HG02623 (cell line): ENCODE measurements at regions not wholly inside any gene's neighbourhood (a gene's known extent, or its start where the extent isn't known, plus 50 kb on each side); places are given as distances from the start of the nearest gene placed in this dataset.
A peak's percentile ranks its signal among the peaks of the same experiment; 100 is the strongest.
"Not testable (repeated sequence)": the region's sequence is repeated elsewhere in the genome, so short reads cannot be mapped to it uniquely, and the experiment has no call there.

Source experiments
- ATAC-seq: cut with Tn5 transposase; IDR thresholded peaks from one replicate; pipeline ENCODE4 v1.9.1; 2021; ENCODE audit warnings: moderate library complexity; ENCODE audit not compliant: unreplicated experiment

DNA sequence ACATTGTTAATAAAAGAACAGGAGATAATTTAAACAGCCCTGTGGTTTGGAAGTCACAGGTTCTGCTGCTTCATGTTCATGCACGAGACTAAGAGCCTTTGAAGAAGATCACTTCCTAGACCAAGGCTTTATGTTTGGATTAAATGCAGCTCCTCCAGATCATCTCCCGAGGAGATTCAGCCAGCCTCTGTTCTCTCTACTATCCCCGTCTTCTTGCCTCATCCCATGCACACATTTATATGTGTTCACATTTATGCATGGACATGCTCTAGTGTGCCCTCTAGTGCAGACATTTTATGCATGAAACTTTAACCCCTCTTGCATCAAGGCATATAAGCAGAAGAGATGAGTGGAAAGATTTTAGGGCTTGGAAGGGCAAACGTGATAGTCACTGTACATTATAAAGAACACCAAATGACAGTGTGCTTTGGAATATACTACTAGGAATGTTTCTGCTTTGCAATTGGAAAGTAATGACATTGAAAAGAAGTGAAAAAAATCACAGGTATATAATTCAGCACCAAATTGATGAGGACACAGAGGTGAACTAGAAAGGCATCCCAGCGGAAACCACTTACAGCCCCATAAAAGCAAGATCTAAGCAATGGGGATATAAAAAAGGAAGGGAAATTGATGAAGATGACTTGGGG is 271.5 kb upstream of the PLGLB2 start:
- ATAC-seq, result not testable (repeated sequence)

DNA sequence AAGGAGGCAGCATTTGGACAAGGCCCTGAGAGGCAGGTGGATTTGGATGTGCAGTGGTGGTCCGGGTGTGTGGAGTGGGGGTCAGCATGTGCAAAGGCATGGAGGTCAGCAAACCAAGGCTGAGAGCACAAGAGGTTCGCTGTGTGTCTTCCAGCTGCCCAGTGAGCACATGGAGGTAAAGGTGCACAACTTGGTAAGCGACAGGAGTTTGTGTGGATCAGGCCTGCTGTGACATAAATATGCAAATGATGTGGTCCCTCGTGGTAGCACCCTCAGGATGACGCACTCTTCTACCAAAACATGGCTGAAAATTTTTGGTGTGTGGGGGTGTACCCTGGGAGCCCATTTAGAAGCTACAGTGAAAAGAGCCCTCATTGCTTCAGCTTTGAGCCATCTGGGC is 271.0 kb upstream of the PLGLB2 start:
- not testable (repeated sequence) for ATAC-seq

DNA sequence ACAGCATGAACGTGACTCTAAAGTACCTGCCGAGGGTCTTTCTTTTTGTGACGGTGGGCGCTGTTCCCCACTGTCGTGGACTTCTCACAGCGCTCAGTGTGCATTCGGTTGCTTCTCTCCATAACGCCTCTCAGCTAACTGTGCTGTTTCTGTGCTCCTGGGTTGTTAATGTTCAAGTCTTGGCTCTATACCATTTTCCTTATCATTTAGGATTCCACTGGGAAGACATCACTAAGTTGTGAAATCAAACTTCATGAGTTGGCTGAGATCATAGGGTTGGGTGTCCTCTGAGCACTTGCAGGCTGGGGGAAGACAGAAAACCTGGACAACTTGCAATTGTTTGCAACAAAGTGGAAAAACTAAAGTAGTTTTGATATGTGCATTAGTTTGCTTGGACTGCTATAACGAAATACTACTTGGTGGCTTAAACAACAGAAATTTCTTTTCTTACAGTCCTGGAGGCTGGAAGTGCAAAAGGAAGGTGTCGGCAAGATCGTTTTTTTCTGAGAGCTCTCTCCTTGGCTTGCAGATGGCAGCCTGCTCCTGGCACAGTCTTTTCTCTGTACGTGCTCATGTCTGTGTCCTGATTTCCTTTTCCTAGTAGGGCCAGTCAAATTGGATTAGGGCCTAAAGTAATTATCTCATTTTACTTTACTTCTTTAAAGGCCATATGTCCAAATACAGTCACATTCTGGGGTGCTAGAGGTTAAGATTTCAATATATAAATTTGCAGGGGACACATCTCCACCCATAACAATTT is 270.0 kb upstream of the PLGLB2 start:
- ATAC-seq, result not testable (repeated sequence)

DNA sequence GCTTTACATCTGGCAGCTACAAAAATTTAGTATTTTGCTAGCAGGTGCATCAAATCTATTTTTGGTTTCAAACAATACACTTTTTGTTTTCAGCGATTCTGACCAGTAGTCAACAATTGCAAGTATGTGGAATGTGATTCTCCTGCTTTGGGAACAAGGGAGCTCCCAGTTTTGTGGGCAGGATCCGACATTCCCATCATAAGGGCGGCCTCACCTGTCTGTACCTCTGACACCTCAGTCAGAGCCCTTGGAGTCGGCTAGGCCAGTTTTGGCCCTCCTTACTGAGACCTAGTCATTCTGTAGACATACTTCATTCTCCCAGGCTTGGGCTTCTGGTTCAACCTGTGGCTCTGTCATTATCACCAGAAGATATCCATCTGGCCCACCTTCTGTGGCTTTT is 269.0 kb upstream of the PLGLB2 start:
- ATAC-seq, result not testable (repeated sequence)

DNA sequence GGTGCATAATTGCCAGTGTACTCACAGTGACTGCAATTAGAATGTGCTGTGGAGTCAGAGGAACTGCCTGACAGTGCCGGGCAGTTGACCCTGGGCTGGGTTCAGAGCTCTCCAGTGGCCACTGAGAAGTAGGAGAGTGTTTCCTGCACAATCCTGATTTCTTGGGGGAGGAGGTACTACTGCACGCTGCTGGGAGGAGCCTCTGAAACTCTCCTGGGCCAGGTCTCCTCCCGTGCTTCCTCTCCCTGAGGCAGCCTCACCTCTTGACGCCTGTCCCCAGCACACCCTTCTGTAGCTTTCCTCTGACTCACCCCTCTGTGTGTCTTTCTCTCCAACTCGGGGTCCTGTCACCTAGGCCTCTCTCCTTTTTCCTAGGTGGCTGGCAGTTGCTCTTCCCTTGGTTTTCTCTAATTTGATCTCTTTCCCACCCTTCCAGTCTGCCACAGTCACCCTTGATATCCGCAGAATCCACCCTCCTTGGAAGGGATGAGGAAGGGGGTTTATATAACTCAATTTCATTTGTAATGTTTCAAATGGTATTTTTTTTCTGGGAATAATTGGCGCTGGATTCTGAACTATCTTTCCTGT is 264.7 kb upstream of the PLGLB2 start:
- not testable (repeated sequence) for ATAC-seq

DNA sequence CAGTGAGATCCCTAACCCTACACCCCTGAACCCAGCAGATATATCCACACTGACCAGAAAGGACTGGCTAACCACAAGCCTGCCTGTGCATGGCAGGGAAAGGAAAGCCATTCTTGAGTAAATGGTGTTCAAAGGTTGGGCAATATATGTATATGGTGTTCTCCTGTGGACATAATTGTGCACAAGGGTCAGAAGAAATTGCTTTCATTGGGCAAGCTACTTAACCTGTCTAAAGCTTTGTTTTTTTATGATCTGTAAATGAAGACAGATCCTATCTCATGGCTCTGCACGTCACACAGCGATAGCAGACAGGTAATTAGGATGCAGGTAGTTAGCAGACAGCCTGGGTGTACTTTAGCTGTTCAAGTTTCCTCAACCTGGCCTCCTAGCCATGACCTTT is 263.5 kb upstream of the PLGLB2 start:
- ATAC-seq, result not testable (repeated sequence)

DNA sequence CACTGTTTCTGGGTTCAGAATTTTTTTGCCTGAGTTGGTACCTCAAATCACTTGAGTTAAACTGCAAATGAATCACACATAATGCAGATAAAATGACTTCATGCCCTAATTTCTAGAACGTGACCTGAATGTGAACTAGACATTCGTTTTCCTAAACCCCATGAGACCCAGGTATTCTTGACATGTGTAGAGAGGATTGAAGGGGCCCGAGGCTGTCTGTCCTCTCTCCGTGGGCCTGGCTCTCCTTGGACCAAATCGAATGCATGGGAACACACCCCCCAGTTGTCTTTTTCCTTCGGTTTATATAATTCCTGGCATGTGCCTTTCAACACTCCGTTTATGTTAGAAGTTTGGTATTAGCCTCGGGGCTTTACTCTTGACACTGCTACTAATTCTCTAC is 262.4 kb upstream of the PLGLB2 start:
- ATAC-seq, result not testable (repeated sequence)

DNA sequence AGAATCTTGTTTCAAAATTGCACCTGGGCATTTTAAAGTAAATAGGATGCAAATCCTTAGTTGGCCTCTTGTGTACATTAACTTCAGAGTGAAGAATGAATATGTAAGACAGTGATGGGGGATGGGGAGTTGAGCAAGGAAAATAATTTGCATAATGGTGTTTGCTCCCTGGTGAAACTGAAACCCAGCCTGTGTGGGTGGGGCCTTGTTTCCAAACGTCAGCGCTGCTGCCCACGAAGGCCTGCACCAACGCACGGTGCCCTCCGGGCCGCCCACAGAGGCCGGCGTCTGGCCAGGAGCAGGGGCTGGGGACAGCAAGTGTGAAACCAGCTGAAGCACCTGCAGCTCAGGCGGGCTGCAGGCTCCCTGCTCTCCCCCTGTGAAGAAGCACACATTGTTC is 262.0 kb upstream of the PLGLB2 start:
- peak; percentile 93 for ATAC-seq

DNA sequence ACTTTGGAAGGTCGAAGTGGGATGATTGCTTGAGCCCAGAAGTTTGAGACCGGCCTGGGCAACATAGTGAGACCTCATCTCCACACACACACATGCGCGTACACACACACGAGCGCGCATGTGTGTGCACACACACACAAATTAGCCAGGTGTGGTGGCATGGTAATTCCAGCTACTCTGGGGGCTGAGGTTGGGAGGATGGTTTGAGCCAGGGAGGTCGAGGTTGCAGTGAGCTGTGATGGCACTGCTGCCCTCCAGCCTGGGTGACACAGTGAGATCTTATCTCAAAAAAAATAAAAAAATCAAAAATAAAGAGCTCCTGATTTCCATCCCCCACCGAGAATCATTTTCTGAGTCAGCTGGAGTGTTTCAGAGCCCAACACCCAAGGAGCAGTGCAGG is 261.5 kb upstream of the PLGLB2 start:
- ATAC-seq, result not testable (repeated sequence)

DNA sequence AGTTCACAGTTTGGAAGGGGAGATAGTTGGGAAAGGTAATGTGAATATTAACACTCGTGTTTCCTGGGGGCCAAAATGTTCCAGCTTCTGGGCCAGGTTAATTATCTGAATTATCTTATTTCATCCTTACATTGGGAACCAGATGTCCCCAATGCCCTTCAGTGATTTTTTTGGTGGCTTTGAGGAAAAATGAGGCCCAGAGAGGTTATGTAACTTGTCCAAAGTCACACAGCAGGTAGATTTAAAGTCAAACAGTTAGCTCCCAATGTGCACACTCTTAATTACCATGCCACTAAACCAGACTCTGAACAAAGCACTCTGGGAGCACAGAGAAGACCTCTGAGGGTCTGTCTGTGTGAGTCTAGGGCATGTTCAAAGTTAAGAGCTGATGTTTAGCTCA is 259.9 kb upstream of the PLGLB2 start:
- not testable (repeated sequence) for ATAC-seq

DNA sequence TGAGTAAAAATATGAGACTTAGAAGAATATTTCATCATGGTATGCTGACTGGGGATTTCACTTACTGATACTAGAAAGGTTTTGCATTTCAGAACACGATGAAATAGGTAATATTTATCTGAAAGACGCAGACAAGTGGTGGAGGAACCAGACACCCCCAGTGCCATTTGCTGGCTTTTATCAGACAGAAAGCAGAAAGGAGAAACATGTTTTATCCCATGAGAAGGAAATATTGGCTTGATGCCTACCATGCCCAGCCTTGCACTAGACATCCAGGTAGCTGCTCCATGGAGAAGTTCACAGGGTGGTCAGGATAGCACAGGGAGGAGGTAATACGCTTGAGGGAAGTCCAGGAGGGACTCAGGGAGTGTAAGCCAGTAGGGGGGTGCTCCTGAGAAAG is 258.9 kb upstream of the PLGLB2 start:
- ATAC-seq, result not testable (repeated sequence)

DNA sequence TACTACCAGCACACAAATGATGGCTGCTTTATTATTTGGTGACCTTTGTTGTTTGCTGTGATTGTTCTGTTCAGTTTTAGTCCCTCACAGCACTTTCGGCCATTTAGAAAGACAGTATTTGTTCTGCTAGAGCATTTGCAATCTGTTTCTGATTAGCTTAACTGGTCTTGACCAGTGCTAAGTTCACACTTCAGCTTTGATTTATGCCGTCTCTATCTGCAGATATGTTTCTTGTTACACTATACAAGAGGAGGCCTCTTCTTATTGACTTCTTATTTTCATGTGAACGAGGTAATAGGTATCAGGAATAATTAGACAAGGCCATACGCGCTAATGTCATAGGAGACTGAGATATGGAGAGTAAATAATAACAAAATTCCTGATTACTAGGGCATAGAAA is 253.0 kb upstream of the PLGLB2 start:
- ATAC-seq, result not testable (repeated sequence)

DNA sequence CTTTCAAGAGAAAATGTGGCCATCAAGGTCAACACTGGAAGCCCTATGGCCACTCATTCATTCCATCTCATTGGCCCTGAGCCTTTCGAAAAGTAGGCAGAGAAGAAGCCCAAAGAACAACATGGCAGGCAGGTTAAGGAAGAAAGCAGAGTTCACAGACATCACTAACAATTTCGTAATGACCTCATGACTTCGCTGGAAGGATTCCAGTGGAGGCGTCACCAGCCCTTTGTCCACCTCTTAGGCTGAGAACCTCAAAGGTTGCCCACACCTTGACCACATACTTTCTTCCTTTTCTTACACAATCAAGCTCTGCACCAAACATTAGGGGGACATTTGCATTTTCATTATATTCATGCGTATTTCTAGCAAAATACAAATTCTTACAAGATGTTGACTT is 252.4 kb upstream of the PLGLB2 start:
- not testable (repeated sequence) for ATAC-seq

DNA sequence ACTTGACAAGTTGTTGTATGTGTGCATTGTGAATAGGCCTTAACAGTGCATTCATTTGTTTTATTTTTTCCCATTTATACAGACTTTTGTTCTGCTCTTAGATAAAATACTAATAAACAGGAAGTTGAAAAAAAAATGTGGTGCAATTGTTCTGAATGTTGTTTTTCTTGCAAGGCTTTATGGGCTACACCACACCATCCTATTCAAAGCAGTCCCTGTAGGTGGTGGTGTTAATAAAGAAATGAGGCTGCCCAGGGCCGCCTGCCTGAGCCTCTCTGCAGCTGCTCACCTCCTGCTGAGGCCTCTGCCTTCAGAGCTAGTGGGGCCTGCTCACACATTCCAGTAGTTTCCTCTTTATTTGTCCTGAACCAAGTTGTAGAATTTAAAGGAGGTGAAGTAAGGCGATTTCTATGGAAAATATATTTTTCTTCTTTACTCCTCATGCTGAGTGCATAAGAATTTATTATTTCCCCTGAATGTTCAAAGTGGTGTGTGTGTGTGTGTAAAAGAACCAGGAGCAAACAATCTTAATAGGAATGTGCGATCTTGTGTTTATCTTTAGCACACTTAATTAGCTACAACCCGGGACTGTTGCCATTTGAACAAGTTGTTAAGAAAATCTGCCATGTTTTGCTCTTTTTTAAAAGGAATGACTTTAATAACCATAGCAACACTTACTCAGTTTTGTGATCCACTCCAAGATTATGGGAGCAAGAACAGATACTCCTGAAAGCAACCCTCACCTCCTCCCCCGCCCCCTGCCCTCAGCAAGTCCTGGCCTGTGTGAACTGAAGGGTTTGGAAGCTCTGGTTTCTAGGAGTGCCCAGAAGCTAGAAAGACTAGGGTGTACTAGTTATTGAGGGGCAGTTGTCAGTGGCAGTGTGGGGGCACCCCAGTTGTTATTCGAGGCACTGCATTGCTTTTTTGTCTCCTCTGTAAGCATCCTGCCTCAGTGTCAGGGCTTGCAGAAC is 251.6 kb upstream of the PLGLB2 start:
- peak; percentile 80 for ATAC-seq

DNA sequence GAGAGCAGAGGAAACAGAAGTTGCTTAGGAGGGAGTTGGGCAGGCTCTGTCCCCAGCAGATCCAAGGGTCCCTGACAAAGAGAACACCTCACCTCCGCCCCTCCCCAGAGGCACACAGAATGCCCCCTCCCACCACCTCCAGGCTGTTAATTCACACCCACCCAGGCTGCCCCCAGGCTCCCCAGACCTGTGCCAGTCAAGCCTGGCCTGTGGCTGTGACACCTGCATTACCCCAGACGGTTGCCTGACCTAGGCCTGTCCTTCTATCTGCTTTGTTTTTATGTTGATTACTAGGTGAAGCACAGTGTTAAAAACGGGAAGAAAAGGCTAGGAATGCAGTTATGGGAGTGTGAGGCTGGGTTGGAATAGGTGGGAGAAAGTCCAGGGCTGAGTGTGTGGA is 250.8 kb upstream of the PLGLB2 start:
- not testable (repeated sequence) for ATAC-seq

DNA sequence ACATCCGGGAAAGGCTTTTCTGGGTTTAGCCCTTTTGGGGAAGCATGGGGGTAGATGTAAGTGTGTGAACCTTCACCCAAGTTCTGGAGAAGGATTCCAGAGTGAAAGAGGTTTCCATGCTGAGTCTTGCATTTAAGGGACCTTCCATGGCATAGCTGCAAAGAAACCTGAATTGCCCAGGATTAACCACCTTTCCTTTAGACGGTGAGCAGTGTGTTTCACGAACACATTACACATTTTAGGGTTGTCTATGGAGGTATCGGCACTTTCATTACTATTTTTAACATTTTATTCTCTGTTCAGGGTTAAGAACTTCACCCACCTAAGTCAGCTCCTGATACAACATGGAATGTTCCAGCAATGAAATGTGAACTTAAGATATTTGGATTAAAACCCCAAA is 250.2 kb upstream of the PLGLB2 start:
- not testable (repeated sequence) for ATAC-seq

DNA sequence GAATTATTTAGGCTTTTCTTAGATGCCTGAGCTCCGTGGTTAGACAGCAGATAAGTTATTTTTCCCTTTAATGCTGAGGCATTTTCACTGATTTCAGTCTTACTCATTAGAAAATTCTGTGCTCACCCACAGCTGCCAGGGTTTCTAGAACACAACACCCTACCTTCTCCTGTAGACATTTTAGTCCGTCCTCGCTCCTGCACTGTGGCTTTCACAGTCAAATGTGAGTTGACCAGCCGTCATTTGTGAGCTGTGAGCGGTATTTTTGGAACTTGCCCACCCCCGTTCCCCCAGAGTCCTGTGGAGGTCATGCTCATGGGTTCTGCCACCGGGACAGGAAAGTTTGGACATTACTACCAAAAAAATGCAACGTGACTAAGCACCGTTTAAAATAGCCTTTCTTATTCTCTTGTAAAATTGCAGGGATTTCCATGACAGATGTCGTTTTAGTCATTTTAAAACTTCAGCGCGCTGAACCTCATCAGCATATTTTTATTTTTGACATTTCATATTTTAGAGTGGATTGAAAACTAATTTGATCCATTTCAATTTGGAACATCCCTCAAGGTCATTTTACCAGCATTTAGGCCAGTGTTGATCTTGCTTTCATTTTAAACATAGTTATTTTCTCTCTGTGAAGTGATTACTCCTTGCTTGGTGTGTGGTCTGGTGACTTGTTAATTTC is 249.6 kb upstream of the PLGLB2 start:
- peak; percentile 73 for ATAC-seq

DNA sequence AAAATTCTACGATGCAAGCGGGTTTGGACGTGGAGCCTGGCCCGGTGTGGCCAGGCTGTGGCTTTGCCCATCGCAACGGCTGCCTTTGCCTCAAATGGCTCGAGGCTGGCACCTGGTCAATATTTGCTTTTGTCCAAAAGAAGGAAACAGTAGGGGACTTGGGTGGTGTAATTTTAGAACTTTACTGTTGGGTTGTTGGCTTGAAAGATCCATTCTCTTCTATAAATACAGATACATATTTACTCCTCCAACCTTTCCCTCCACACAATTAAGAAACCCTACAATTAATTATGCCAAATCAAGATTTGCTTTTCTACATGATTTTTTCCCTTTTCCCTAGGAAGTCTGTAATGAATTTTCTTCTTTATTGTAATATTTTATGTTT is 249.0 kb upstream of the PLGLB2 start:
- ATAC-seq, result not testable (repeated sequence)

DNA sequence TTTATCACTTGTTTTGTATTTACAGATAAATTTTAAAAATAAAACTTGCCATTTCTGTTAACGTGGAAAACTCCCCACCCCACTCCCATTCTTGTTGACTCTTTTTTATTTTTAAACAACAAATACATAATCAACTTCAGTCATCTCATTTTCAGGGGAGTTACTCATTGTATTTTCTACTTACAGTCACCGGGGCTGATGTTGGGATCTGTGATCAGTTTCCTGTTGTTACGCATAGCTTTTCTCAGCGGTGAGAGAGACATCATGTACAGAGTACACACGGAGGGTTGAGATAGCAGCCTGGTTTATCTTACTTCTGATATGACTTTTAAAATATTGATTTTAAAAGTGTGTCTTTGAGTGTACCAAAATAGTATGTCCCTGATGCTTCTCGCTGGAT is 248.0 kb upstream of the PLGLB2 start:
- ATAC-seq, result not testable (repeated sequence)

DNA sequence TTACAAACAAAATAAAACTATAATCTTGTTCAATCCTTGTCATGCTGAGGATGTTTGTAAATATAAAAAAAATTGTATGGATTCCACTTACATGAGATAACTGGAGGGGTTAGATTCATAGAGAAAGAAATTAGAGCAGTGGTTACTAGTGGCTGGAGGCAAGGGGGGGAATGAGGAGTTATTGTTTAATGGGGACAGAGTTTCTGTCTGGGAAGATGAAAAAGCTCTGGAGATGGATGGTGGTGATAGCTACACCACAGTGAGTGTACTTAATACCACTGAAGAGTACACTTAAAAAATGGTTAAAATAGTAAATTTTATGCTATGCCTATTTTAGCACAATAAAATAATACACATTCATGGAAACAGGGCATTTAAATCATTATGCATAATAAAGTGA is 247.5 kb upstream of the PLGLB2 start:
- ATAC-seq, result not testable (repeated sequence)
